ENCODE measurements at regions not wholly inside any gene's neighbourhood (a gene's known extent, or its start where the extent isn't known, plus 50 kb on each side); places are given as distances from the start of the nearest gene placed in this dataset.

DNA sequence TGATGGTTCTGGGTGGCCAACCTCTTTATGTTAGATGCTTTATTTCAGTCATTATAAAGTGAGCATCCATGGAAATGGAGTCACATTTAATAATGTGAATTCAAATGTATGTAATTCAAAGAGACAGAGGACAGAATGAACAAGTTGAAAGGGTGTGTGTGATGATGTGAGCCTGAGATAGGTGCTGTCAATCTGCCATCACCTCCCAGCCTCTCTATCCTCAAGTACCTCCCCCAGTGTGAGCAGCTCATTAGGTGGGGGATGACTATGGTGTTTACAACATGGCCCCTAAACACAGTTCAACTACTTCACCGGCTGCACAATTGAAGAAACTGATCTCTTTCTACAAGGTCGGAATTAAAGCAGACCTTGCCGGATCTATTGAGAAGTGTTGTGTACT, 74.7 kb upstream of the IGFBP5 start:
- TF ChIP-seq POLR2AphosphoS5 (IDR thresholded peaks at IDR 0.05) (no peak), CTCF (IDR thresholded peaks at IDR 0.05 in 8 of 11, conservative IDR thresholded peaks at IDR 0.05 in 3 of 11) (no peak), POLR2A (IDR thresholded peaks at IDR 0.05) (no peak)
- intact Hi-C loops (cut with DNase I; ENCODE audit: low total_unique reads): no loop called here
- no peaks in the 10 kb centered on the region for H3K36me3 ChIP-seq
- no peak overlapping the region for H3K4me3 ChIP-seq
- peaks cover 0 to 9% (median 5%) of the 10 kb centered on the region in 6 donors for H3K4me1 ChIP-seq
- no peak for DNase-seq
- H3K27ac ChIP-seq: no peak overlapping the region
- H3K27me3 ChIP-seq (replicated peaks in 1 of 7): peaks cover 0 to 20% (median 0%) of the 10 kb centered on the region in 7 donors
- H3K9me3 ChIP-seq: peaks cover 0 to 6% (median 0%) of the 10 kb centered on the region in 8 donors
- 60 to 64% (median 63%) methylated on average over 3 of the region's 3 CpGs for WGBS, 5 donors

DNA sequence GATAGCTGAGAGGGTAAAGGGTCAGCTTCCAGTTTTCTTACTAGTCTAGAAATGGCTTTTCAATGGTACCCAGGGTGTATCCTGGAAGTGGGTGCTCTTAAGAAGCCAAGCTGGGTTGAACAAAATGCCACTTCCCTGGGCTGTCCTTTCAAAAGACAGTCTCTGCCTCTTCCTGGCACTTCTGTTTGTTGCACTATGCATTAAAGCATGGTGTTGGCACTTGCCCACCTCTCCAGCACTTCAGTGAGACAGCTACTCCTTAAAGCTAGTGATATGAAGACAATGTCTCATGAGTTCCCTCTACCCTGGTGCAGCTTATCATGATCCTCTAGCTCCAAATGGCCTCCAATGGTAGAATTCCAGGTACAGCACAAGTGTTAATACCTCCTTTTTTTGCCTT, 74.3 kb upstream of the IGFBP5 start:
- H3K27me3 ChIP-seq (replicated peaks in 1 of 7): peaks cover 0 to 20% (median 0%) of the 10 kb centered on the region in 7 donors
- intact Hi-C loops (cut with DNase I; ENCODE audit: low total_unique reads): no loop called here
- H3K36me3 ChIP-seq: no peaks in the 10 kb centered on the region
- H3K27ac ChIP-seq: no peak overlapping the region
- H3K9me3 ChIP-seq: peaks cover 0 to 6% (median 0%) of the 10 kb centered on the region in 8 donors
- peaks cover 0 to 9% (median 5%) of the 10 kb centered on the region in 6 donors for H3K4me1 ChIP-seq
- TF ChIP-seq CTCF (IDR thresholded peaks at IDR 0.05 in 8 of 11, conservative IDR thresholded peaks at IDR 0.05 in 3 of 11) (no peak), POLR2AphosphoS5 (IDR thresholded peaks at IDR 0.05) (no peak), POLR2A (IDR thresholded peaks at IDR 0.05) (no peak)
- no peak for DNase-seq
- H3K4me3 ChIP-seq: no peak overlapping the region

DNA sequence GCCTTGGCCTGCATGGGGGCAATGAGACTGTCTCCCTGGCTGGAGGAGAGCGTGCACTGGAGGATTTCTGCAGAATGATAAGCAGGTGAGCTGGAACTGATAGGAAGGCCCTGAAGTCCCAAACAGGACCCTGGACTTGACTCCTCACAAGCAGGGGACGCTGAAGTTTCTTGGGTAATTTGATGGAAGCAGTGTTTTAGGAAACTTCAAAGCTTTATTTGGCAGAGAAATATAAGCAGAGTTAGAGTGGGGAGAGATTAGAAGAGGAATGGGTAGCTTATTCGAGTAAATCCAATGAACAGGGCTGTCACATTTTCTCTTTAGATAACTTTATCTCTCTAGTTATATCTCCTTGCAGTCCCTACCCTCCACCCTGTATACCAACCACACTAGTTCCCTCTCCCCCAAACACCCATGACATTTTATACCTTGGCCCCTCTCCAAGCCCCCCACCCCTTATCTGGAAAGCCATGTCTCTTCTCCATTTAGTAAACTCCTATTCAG, 73.6 kb upstream of the IGFBP5 start:
- H3K27ac ChIP-seq: no peak overlapping the region
- TF ChIP-seq POLR2A (IDR thresholded peaks at IDR 0.05): no peak
- TF ChIP-seq POLR2AphosphoS5 (IDR thresholded peaks at IDR 0.05): no peak
- no peak for TF ChIP-seq CTCF (IDR thresholded peaks at IDR 0.05 in 8 of 11, conservative IDR thresholded peaks at IDR 0.05 in 3 of 11)
- no peak for DNase-seq
- WGBS, 5 donors: 74 to 87% (median 83%) methylated on average over 3 of the region's 3 CpGs
- peaks cover 0 to 6% (median 0%) of the 10 kb centered on the region in 8 donors for H3K9me3 ChIP-seq
- intact Hi-C loops (cut with DNase I; ENCODE audit: low total_unique reads): no loop called here
- H3K4me1 ChIP-seq: peaks cover 0 to 9% (median 5%) of the 10 kb centered on the region in 6 donors
- H3K4me3 ChIP-seq: no peak overlapping the region
- H3K27me3 ChIP-seq (replicated peaks in 1 of 7): peaks cover 0 to 20% (median 0%) of the 10 kb centered on the region in 7 donors
- H3K36me3 ChIP-seq: no peaks in the 10 kb centered on the region

GRCh38 chr2:216765761-216766262, 70.5 kb upstream of the IGFBP5 start:
- Histone ChIP-seq H3K4me3 (no peak overlapping the region), H3K9me3 (no peaks in the 10 kb centered on the region), H3K36me3 (no peaks in the 10 kb centered on the region), H3K27me3 (replicated peaks in 1 of 7) (peaks cover 0 to 20% (median 0%) of the 10 kb centered on the region in 7 donors), H3K27ac (peak overlapping the region in 6 of 8 donors; percentile 9 to 68 (median 46)), H3K4me1 (peaks cover 0 to 14% (median 7%) of the 10 kb centered on the region in 6 donors)
- TF ChIP-seq POLR2A (IDR thresholded peaks at IDR 0.05) (no peak), POLR2AphosphoS5 (IDR thresholded peaks at IDR 0.05) (peak; percentile 10 to 74 (median 61)), CTCF (IDR thresholded peaks at IDR 0.05 in 8 of 11, conservative IDR thresholded peaks at IDR 0.05 in 3 of 11) (peak in 8 of 11 experiments; percentile 22 to 51 (median 36))
- 11 to 16% (median 12%) methylated on average over 11 of the region's 11 CpGs for WGBS, 5 donors
- intact Hi-C loops (cut with DNase I; ENCODE audit: low total_unique reads): no loop called here
- DNase-seq: peak; percentile 86

All from spleen (tissue), 11 donors.